ENCODE measurements at regions not wholly inside any gene's neighbourhood (a gene's known extent, or its start where the extent isn't known, plus 50 kb on each side); places are given as distances from the start of the nearest gene placed in this dataset.

DNA sequence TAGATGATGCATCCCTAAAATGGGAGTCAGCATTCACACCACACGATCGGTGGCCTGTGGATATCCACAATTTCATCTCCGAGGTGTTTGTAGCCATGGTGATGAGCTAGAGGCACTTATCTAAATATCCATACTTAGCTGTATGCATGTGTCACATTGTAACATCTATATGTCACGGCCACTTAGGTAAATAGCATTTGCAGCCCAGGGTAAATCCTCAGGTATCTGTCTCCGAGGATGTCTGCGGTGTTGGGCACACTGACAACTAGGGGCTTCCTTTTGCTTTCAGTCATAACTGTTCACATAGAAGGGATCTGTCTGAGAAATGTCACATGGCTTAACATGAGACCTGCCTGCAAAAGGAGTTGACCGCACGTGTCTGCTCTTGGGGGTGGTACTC is 455.2 kb upstream of the ZFHX3 start:
- H3K4me1 ChIP-seq (ENCODE audit: control insufficient read depth, insufficient read depth, low read length) = no peaks in the 10 kb centered on the region
- H3K4me3 ChIP-seq (ENCODE audit: low read length) = no peak overlapping the region
- H3K9me3 ChIP-seq (ENCODE audit: control insufficient read depth, low read length) = no peaks in the 10 kb centered on the region
- no peaks in the 10 kb centered on the region for H3K36me3 ChIP-seq (ENCODE audit: control insufficient read depth, insufficient read depth, low read length)
- H3K27me3 ChIP-seq (ENCODE audit: control insufficient read depth, insufficient read depth, low read length) = no peaks in the 10 kb centered on the region
- H3K9ac ChIP-seq (ENCODE audit: low read length) = no peak overlapping the region

GRCh38 chr16:73499276-73499675 is 451.3 kb upstream of the ZFHX3 start:
- Histone ChIP-seq H3K4me1 (ENCODE audit: control insufficient read depth, insufficient read depth, low read length) (no peaks in the 10 kb centered on the region), H3K27me3 (ENCODE audit: control insufficient read depth, insufficient read depth, low read length) (no peaks in the 10 kb centered on the region), H3K36me3 (ENCODE audit: control insufficient read depth, insufficient read depth, low read length) (no peaks in the 10 kb centered on the region), H3K9me3 (ENCODE audit: control insufficient read depth, low read length) (no peaks in the 10 kb centered on the region), H3K4me3 (ENCODE audit: low read length) (no peak overlapping the region), H3K9ac (ENCODE audit: low read length) (no peak overlapping the region)

GRCh38 chr16:73485880-73486279 is 438.0 kb upstream of the ZFHX3 start:
- H3K4me3 ChIP-seq (ENCODE audit: low read length) = no peak overlapping the region
- H3K4me1 ChIP-seq (ENCODE audit: control insufficient read depth, insufficient read depth, low read length) = no peaks in the 10 kb centered on the region
- H3K9ac ChIP-seq (ENCODE audit: low read length) = no peak overlapping the region
- H3K27me3 ChIP-seq (ENCODE audit: control insufficient read depth, insufficient read depth, low read length) = peaks cover 9% of the 10 kb centered on the region
- H3K9me3 ChIP-seq (ENCODE audit: control insufficient read depth, low read length) = no peaks in the 10 kb centered on the region
- H3K36me3 ChIP-seq (ENCODE audit: control insufficient read depth, insufficient read depth, low read length) = no peaks in the 10 kb centered on the region

- H3K27me3 ChIP-seq (ENCODE audit: control insufficient read depth, insufficient read depth, low read length) = peaks cover 9% of the 10 kb centered on the region
These were observed 436.2 kb upstream of the ZFHX3 start for GRCh38 chr16:73483934-73484711.

GRCh38 chr16:73483076-73483791 is 435.3 kb upstream of the ZFHX3 start:
- H3K9ac ChIP-seq (ENCODE audit: low read length) = no peak overlapping the region
- H3K27me3 ChIP-seq (ENCODE audit: control insufficient read depth, insufficient read depth, low read length) = peaks cover 9% of the 10 kb centered on the region
- H3K4me3 ChIP-seq (ENCODE audit: low read length) = no peak overlapping the region
- no peaks in the 10 kb centered on the region for H3K36me3 ChIP-seq (ENCODE audit: control insufficient read depth, insufficient read depth, low read length)
- H3K9me3 ChIP-seq (ENCODE audit: control insufficient read depth, low read length) = no peaks in the 10 kb centered on the region
- H3K4me1 ChIP-seq (ENCODE audit: control insufficient read depth, insufficient read depth, low read length) = no peaks in the 10 kb centered on the region

More at GRCh38 chr16:73483934-73484711, 436.2 kb upstream of the ZFHX3 start:
- no peaks in the 10 kb centered on the region for H3K36me3 ChIP-seq (ENCODE audit: control insufficient read depth, insufficient read depth, low read length)
- H3K4me3 ChIP-seq (ENCODE audit: low read length) = no peak overlapping the region
- H3K9me3 ChIP-seq (ENCODE audit: control insufficient read depth, low read length) = no peaks in the 10 kb centered on the region
- no peaks in the 10 kb centered on the region for H3K4me1 ChIP-seq (ENCODE audit: control insufficient read depth, insufficient read depth, low read length)
- no peak overlapping the region for H3K9ac ChIP-seq (ENCODE audit: low read length)

DNA sequence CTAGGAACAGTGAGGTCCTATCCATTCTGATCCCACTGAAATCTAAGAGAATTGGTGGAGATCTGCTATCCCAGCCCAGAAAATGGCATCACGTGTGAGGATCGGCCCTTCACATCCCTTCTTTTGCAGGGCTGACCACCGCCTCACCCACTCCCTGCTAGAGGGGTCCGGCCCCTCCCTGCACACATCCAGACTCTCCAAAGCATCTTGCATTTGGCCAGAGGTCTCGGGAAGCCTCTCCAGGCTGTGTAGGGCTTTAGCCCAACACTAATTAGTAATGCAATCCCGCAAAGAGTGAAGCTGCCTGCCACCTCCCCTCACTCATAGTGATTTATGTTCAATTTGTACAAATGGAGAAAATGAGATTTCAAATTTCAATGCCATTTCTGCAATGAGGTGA is 434.4 kb upstream of the ZFHX3 start:
- H3K9ac ChIP-seq (ENCODE audit: low read length) = no peak overlapping the region
- no peak overlapping the region for H3K4me3 ChIP-seq (ENCODE audit: low read length)
- H3K4me1 ChIP-seq (ENCODE audit: control insufficient read depth, insufficient read depth, low read length) = no peaks in the 10 kb centered on the region
- H3K27me3 ChIP-seq (ENCODE audit: control insufficient read depth, insufficient read depth, low read length) = peaks cover 9% of the 10 kb centered on the region
- no peaks in the 10 kb centered on the region for H3K9me3 ChIP-seq (ENCODE audit: control insufficient read depth, low read length)
- no peaks in the 10 kb centered on the region for H3K36me3 ChIP-seq (ENCODE audit: control insufficient read depth, insufficient read depth, low read length)

DNA sequence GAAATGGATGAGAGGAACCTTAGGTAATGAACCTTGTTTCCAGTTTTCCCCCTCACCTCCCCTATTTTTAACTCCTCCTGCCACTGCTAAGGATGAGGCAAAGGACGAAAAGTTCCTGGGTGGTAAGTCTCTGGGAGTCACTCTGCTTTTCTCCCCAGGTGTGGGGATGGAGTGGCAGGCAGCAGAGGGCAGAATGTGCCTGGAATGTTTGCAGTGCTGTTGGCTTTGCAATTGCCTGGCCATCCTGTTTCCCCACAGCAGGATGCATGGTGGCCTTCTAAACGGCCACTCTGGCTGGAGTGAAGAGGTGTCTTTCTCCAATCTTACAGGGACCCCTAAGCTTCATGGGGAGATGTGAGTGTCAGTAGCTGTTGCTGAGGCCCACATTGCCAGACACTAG is 432.5 kb upstream of the ZFHX3 start:
- H3K4me3 ChIP-seq (ENCODE audit: low read length) = no peak overlapping the region
- no peaks in the 10 kb centered on the region for H3K36me3 ChIP-seq (ENCODE audit: control insufficient read depth, insufficient read depth, low read length)
- no peaks in the 10 kb centered on the region for H3K4me1 ChIP-seq (ENCODE audit: control insufficient read depth, insufficient read depth, low read length)
- H3K9ac ChIP-seq (ENCODE audit: low read length) = no peak overlapping the region
- peaks cover 9% of the 10 kb centered on the region for H3K27me3 ChIP-seq (ENCODE audit: control insufficient read depth, insufficient read depth, low read length)
- H3K9me3 ChIP-seq (ENCODE audit: control insufficient read depth, low read length) = no peaks in the 10 kb centered on the region

- H3K4me1 ChIP-seq (ENCODE audit: control insufficient read depth, insufficient read depth, low read length) = no peaks in the 10 kb centered on the region
- no peak overlapping the region for H3K4me3 ChIP-seq (ENCODE audit: low read length)
- H3K36me3 ChIP-seq (ENCODE audit: control insufficient read depth, insufficient read depth, low read length) = no peaks in the 10 kb centered on the region
- no peaks in the 10 kb centered on the region for H3K9me3 ChIP-seq (ENCODE audit: control insufficient read depth, low read length)
- H3K9ac ChIP-seq (ENCODE audit: low read length) = no peak overlapping the region
- no peaks in the 10 kb centered on the region for H3K27me3 ChIP-seq (ENCODE audit: control insufficient read depth, insufficient read depth, low read length)
These were observed 425.8 kb upstream of the ZFHX3 start for GRCh38 chr16:73473713-73474112.

DNA sequence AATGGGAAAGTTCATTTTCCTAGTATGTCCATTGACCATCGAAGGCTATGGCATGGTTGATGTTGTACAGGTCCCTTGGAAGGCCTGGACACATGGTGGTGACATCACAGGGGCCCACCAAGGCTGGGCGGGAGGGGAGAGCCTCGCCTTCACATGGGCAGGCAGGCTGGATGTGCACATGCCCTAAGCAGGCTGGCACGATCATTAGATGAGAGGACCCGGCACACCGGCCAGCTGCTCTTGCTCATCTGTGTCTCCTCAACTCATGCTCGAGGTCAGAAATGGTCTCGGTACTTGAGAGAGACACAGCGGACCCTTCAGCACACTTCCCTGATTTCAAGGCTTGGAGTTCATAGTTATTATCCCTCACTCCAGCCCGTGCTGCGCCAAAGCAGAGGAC is 416.9 kb upstream of the ZFHX3 start:
- no peak overlapping the region for H3K4me3 ChIP-seq (ENCODE audit: low read length)
- H3K9me3 ChIP-seq (ENCODE audit: control insufficient read depth, low read length) = no peaks in the 10 kb centered on the region
- no peak overlapping the region for H3K9ac ChIP-seq (ENCODE audit: low read length)
- H3K27me3 ChIP-seq (ENCODE audit: control insufficient read depth, insufficient read depth, low read length) = no peaks in the 10 kb centered on the region
- no peaks in the 10 kb centered on the region for H3K4me1 ChIP-seq (ENCODE audit: control insufficient read depth, insufficient read depth, low read length)
- H3K36me3 ChIP-seq (ENCODE audit: control insufficient read depth, insufficient read depth, low read length) = no peaks in the 10 kb centered on the region

DNA sequence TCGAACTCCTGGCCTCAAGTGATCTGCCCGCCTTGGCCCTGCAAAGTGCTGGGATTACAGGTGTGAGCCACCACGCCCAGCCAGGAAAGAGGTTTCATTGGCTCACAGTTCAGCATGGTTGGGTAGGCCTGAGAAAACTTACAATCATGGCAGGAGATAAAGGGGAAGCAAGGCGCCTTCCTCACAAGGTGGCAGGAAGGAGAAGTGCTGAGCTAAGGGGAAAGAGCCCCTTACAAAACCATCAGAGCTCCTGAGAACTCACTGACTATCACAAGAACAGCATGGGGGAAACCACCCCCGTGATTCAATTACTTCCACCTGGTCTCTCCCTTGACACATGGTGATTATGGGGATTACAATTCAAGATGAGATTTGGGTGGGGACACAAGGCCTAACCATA is 411.7 kb upstream of the ZFHX3 start:
- Histone ChIP-seq H3K9me3 (ENCODE audit: control insufficient read depth, low read length) (no peaks in the 10 kb centered on the region), H3K4me1 (ENCODE audit: control insufficient read depth, insufficient read depth, low read length) (no peaks in the 10 kb centered on the region), H3K27me3 (ENCODE audit: control insufficient read depth, insufficient read depth, low read length) (no peaks in the 10 kb centered on the region), H3K9ac (ENCODE audit: low read length) (no peak overlapping the region), H3K4me3 (ENCODE audit: low read length) (no peak overlapping the region), H3K36me3 (ENCODE audit: control insufficient read depth, insufficient read depth, low read length) (no peaks in the 10 kb centered on the region)

GRCh38 chr16:73457851-73458250 is 409.9 kb upstream of the ZFHX3 start:
- no peaks in the 10 kb centered on the region for H3K9me3 ChIP-seq (ENCODE audit: control insufficient read depth, low read length)
- no peaks in the 10 kb centered on the region for H3K27me3 ChIP-seq (ENCODE audit: control insufficient read depth, insufficient read depth, low read length)
- H3K36me3 ChIP-seq (ENCODE audit: control insufficient read depth, insufficient read depth, low read length) = no peaks in the 10 kb centered on the region
- H3K4me3 ChIP-seq (ENCODE audit: low read length) = no peak overlapping the region
- no peak overlapping the region for H3K9ac ChIP-seq (ENCODE audit: low read length)
- no peaks in the 10 kb centered on the region for H3K4me1 ChIP-seq (ENCODE audit: control insufficient read depth, insufficient read depth, low read length)

GRCh38 chr16:73448970-73449369 is 401.0 kb upstream of the ZFHX3 start:
- H3K9me3 ChIP-seq (ENCODE audit: control insufficient read depth, low read length) = no peaks in the 10 kb centered on the region
- no peak overlapping the region for H3K4me3 ChIP-seq (ENCODE audit: low read length)
- no peak overlapping the region for H3K9ac ChIP-seq (ENCODE audit: low read length)
- H3K27me3 ChIP-seq (ENCODE audit: control insufficient read depth, insufficient read depth, low read length) = no peaks in the 10 kb centered on the region
- no peaks in the 10 kb centered on the region for H3K4me1 ChIP-seq (ENCODE audit: control insufficient read depth, insufficient read depth, low read length)
- H3K36me3 ChIP-seq (ENCODE audit: control insufficient read depth, insufficient read depth, low read length) = no peaks in the 10 kb centered on the region
